DLD1 (cell line): ENCODE measurements at regions not wholly inside any gene's neighbourhood (a gene's known extent, or its start where the extent isn't known, plus 50 kb on each side); places are given as distances from the start of the nearest gene placed in this dataset.

Experiments used
- in situ Hi-C: cut with HindIII; loops from 2 replicates; pipeline ENCODE4 v1.10.0; 2017; ENCODE audit warnings: low sequenced_read_pairs

- in situ Hi-C loops, result no loop called here
These were observed 82.6 kb upstream of the SYT13 start for GRCh38 chr11:45368697-45369096.

GRCh38 chr11:45366619-45367190 is 80.6 kb upstream of the SYT13 start:
- in situ Hi-C loops, result no loop called here

GRCh38 chr11:45365961-45366618 is 79.9 kb upstream of the SYT13 start:
- in situ Hi-C loops, result no loop called here

- in situ Hi-C loops, result no loop called here
These were observed 76.5 kb upstream of the SYT13 start for GRCh38 chr11:45362636-45363035.

- in situ Hi-C loops, result no loop called here
These were observed 75.4 kb upstream of the SYT13 start for GRCh38 chr11:45361551-45361950.

GRCh38 chr11:45355706-45356041 is 69.5 kb upstream of the SYT13 start:
- in situ Hi-C loops, result no loop called here

- in situ Hi-C loops, result no loop called here
These were observed 69.0 kb upstream of the SYT13 start for GRCh38 chr11:45354976-45355705.

- in situ Hi-C loops, result loop anchor here (25.0 kb wide), 2 partner anchors 236 to 411 kb away; no protein-coding TSS in a partner anchor
These were observed 62.6 kb upstream of the SYT13 start for GRCh38 chr11:45348729-45349128.

GRCh38 chr11:45347348-45348082 is 61.4 kb upstream of the SYT13 start:
- in situ Hi-C loops, result loop anchor here (25.0 kb wide), 2 partner anchors 235 to 410 kb away; no protein-coding TSS in a partner anchor

GRCh38 chr11:45345491-45345890 is 59.4 kb upstream of the SYT13 start:
- in situ Hi-C loops, result loop anchor here (25.0 kb wide), 2 partner anchors 233 to 408 kb away; no protein-coding TSS in a partner anchor

- in situ Hi-C loops, result loop anchor here (25.0 kb wide), 2 partner anchors 232 to 407 kb away; no protein-coding TSS in a partner anchor
These were observed 57.9 kb upstream of the SYT13 start for GRCh38 chr11:45344028-45344427.

GRCh38 chr11:45343444-45343843 is 57.3 kb upstream of the SYT13 start:
- in situ Hi-C loops, result loop anchor here (25.0 kb wide), 2 partner anchors 231 to 406 kb away; no protein-coding TSS in a partner anchor

GRCh38 chr11:45341372-45341771 is 55.2 kb upstream of the SYT13 start:
- in situ Hi-C loops, result loop anchor here (25.0 kb wide), 2 partner anchors 229 to 404 kb away; no protein-coding TSS in a partner anchor

GRCh38 chr11:45339729-45340519 is 53.8 kb upstream of the SYT13 start:
- in situ Hi-C loops, result loop anchor here (25.0 kb wide), 2 partner anchors 228 to 403 kb away; no protein-coding TSS in a partner anchor

GRCh38 chr11:45337583-45338360 is 51.6 kb upstream of the SYT13 start:
- in situ Hi-C loops, result loop anchor here (25.0 kb wide), 2 partner anchors 225 to 400 kb away; no protein-coding TSS in a partner anchor

GRCh38 chr11:45336136-45336535 is 50.0 kb upstream of the SYT13 start:
- in situ Hi-C loops, result loop anchor here (25.0 kb wide), 2 partner anchors 224 to 399 kb away; no protein-coding TSS in a partner anchor
